HG02885 (cell line): ENCODE measurements at regions not wholly inside any gene's neighbourhood (a gene's known extent, or its start where the extent isn't known, plus 50 kb on each side); places are given as distances from the start of the nearest gene placed in this dataset.

Experiments used
- ATAC-seq: cut with Tn5 transposase; IDR thresholded peaks from one replicate; pipeline ENCODE4 v1.9.1; 2021; ENCODE audit warnings: mild to moderate bottlenecking; ENCODE audit not compliant: unreplicated experiment, poor library complexity

DNA sequence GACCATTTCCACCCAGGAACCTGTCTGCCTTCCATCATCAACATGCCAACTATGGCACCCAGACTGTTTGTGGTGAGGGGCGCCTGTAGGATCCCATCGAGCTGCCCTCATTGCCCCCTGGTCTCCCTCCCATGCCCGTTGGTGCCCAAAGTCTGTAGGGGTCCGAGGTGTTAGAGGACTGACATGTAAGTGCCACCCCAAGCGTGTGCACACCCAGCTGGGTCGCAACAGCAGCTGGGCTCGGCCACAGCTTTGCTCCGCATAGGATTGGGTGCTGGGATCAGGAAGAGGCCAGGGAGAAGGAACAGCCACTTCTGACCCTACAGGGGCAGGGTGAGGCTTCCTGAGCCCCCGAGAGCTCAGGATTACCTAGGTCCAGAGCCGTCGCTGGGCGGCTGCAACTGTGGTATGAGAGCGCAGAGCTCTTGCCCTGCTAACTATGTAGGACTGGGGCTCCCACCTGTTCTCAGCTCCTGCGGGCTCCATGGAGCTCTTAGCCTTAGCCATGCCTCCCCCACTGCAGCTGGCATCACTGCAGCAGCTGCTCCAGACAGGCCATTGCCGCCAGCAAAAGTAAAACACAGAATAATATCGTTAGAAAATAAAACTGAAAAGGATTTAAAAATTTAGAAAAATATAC is 1160.3 kb downstream of the FSTL5 start:
- no peak for ATAC-seq

DNA sequence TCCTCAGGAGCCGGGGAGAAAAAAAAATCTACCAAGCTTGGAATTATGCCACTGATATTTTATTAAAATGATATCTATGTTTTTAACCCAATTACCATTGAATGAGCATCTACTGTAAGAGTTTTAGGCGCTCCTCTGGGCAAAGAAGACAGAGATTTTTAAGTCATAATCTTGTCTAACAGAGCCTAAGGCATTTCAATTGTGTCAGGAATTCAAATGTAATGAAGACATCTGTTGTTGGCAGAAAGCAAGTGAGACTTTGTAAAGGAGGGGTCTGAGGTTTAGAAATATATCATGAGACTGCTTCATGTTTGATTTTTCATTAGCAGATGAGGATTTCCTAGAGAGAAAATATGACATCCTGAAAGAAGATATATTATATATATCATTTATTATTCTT is 1158.1 kb downstream of the FSTL5 start:
- ATAC-seq: no peak

DNA sequence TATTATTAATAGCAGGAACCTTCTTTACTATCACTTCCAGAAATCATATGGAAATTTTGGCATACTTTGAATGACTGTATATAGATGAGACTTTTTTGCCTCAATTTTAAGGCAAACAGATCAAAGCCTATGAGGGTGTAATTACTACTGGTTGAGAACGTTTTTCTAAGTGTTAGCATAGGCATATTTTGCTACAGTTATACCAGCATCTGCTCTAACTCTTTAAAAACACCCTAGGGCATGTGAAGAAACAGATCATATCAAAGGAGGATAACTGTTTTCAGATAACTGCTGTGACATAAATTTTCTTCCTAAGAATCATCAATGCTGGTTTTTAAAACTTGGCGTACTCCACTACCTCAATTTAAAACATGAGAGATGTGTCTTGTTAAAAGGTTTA is 1155.3 kb downstream of the FSTL5 start:
- ATAC-seq: no peak

DNA sequence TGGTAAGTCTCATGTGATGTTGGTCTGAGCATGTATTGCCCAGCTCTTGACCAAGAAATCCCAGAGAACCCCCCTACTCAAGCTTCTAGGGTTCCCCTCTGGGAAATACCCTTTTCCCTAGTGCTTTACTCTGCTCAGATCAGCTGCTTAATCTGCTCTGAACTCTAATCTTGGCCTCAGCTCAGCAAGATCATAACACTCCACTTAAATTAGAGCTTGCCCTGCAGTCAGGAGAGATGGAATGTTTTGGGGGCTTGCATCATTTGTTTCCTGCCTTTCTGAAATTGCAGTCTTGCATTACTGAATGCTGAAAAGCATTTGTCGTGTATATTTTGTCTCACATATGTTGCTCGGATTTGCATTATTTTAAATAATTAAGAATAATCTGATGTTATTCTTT is 1153.6 kb downstream of the FSTL5 start:
- no peak for ATAC-seq
